Ecto neural progenitor cell (in vitro differentiated cells): ENCODE measurements at regions not wholly inside any gene's neighbourhood (a gene's known extent, or its start where the extent isn't known, plus 50 kb on each side); places are given as distances from the start of the nearest gene placed in this dataset.

Experiments used
- DNase-seq: peaks from one replicate; pipeline ENCODE4 v3.0.0-alpha.2; 2018; ENCODE audit warnings: low spot score

GRCh38 chr14:76926521-76927251 lies 100.5 kb downstream of the LRRC74A start:
- DNase-seq, result peak; percentile 65

GRCh38 chr14:76925097-76925441 lies 98.9 kb downstream of the LRRC74A start:
- peak; percentile 45 for DNase-seq

GRCh38 chr14:76924371-76925096 lies 98.3 kb downstream of the LRRC74A start:
- DNase-seq, result peak; percentile 78

DNA sequence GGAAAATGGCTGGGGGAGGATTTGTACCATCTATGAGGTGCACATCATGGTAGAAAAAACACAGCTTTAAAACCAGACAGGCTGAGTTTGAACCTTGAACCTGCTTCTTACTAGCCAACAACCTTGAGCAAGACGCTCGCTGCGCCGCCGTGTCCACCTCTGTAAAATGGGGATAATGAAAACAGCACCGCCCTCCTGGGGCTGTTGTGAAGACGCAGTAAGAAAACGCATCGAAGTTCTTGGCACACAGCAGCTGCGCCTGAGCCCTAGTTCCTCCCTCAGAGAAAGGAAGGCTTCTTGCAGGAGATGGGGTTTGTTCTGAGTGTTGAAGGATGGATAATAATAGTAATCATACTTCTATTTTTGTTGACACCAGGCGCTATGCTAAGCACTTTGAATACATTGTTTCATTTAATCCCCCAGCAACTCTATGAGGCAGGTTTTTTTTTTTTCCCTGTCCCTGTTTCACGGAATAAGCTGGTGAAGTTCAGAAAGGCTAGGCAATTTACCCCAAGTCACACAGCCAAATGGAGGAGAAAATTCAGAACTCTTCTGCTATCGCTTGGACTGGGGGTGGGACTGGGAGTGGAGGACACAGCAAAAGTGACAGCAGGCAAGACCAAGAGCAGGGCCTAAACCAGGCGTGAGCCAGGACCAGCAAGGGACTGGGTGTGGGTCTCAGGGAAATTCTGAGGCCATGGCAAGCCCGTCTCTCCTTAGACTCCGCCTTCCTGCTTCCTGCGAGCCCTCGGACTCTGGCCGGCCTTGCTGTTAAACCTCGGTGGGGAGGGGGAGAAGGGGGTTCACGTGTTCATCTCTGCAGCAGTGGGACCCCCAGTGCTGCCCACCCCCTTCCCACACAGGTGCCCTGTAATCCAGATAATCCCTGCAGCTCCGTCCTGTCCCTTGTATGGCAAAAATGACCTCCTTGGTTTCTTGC lies 97.5 kb downstream of the LRRC74A start:
- DNase-seq, result peak; percentile 54

DNA sequence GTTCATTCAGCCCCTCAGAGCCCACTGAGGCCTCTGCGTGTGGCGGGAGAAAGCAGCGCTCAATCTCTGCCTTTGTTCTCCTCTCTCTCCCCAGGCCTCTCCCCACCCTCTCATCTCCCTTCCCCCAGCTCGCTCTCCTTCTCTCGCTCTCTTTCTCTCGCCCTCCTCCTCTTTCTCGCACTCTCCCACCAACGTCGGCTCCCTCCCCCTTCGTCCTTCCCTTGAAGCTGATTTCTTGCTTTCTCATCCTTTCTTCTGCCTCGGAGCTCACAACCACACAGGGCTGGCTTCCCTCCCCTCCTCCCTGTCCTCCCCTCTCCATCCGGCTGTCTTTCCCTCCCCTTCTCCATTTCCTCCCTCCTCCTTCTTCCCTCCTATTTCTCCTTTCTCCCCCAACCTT lies 96.4 kb downstream of the LRRC74A start:
- no peak for DNase-seq

DNA sequence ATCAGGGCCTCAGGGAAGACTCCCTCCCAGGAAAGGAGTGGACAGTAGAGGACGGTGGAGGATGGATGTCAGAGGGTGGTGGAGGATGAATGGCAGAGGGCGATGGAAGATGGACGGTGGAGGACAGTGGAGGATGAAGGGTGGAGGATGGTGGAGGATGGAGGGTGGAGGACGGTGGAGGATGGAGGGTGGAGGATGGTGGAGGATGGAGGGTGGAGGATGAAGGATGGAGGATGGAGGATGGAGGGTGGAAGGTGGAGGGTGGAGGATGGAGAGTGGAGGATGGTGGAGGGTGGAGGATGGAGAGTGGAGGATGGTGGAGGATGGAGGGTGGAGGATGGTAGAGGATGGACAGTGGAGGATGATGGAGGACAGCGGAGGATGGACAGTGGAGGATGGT lies 95.9 kb downstream of the LRRC74A start:
- no peak for DNase-seq

- DNase-seq, result no peak
Observed at GRCh38 chr14:76921088-76921399, 94.8 kb downstream of the LRRC74A start.

DNA sequence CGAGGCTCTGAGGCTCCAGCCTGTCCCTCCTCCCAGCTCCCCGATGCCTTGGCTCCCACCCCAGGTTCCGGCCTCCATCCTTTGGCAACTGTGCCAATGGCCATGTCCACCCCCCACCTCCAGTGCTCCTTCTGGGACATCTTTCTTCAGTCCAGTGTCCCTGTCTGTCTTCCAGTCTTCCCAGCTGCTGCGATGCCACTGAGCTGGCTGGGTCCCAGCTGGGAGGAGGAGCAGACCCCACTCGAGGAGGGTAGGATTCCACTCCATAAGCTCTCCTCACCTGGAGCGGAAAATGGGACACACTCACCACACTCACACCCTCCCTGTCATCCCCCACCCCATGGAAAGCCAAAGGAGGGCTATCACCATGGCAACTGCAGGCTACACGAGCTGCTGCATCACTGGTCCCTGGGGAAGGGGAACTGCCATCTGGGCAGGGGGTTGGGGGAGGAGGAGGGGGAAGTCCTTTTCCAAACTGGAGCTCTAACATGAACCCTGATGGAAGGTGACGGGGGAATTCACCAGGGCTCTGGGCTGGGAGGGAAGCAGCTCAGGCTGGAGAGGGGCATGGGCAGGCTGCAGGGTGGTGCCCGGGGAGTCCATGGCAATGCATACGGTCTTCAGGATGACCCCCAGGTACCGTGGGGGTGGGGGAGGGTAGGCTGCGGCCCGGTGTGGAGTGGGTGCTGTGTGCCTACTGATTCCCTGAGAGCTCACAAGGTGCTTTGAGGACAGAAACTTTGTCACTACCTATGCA lies 94.3 kb downstream of the LRRC74A start:
- DNase-seq, result no peak

DNA sequence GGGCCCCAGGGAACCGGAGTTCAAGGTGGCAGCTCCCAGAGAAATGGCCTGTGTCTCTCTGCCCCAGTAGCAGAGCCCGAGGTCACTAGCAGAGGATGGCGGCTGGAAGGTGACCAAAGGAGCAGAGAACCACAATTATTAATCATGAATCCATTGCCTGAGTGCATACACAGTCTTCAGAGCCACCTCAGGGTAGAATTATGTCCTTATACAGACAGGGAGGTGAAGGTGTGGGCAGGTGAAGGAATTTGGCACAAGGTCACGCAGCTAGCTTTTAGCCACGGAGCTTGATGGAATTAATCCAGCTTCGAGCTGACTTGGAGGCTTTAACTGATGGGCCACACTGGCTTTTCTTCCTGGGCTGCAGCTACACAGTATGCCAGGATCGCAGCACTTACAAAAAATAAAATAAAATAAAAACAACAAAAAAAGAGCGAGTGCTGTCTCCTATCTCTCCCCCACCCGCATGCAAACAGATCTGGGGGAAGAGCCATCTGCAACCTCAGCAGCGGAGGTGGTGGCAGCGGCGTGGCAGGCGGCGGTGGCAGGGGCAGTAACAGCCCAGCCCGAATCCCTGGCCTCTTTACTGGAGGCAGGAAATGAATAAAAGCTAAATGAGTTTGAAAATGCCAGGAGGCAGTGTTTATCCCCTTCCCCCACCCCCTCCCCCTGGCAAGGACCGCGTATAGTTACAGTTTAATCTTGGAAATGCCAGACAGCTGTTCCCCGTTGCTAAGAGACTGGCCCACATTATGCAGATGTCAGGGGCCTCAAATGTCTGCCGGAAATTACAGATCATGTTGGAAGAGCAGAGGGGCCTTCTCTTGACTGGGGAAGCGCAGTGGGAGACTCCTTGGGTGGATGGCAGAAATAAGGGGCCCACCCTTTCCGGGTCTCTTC lies 93.5 kb downstream of the LRRC74A start:
- no peak for DNase-seq
